Hepatocyte (in vitro differentiated cells): ENCODE measurements at regions not wholly inside any gene's neighbourhood (a gene's known extent, or its start where the extent isn't known, plus 50 kb on each side); places are given as distances from the start of the nearest gene placed in this dataset.
"Not testable (repeated sequence)": the region's sequence is repeated elsewhere in the genome, so short reads cannot be mapped to it uniquely, and the experiment has no call there.

Experiments
- CTCF ChIP-seq: fragments of 200-600 bp; sonication (generic); IDR thresholded peaks from 2 replicates; pipeline ENCODE4 v1.5.1; 2016; ENCODE audit warnings: antibody characterized with exemption, mild to moderate bottlenecking; ENCODE audit not compliant: poor library complexity
- EZH2 ChIP-seq: fragments of 200-600 bp; sonication (generic); IDR thresholded peaks from 2 replicates; pipeline ENCODE4 v1.6.1; 2016; ENCODE audit warnings: antibody characterized with exemption, mild to moderate bottlenecking, borderline replicate concordance

- TF ChIP-seq CTCF, EZH2: not testable (repeated sequence)
These were observed 1416.7 kb upstream of the C9orf72 start for GRCh38 chr9:28990009-28990408.
